ENCODE measurements at regions not wholly inside any gene's neighbourhood (a gene's known extent, or its start where the extent isn't known, plus 50 kb on each side); places are given as distances from the start of the nearest gene placed in this dataset.

- H3K27me3 Mint-ChIP-seq: no peaks in the 10 kb centered on the region
- no peaks in the 10 kb centered on the region for H3K9me3 Mint-ChIP-seq (ENCODE audit: low read depth)
- DNase-seq: no peak
- no peaks in the 10 kb centered on the region for H3K36me3 Mint-ChIP-seq
- no peak overlapping the region for H3K4me3 Mint-ChIP-seq
- ATAC-seq: no peak
- CTCF ChIA-PET: no interaction called here
- no peak overlapping the region for H3K27ac Mint-ChIP-seq
- H3K4me1 Mint-ChIP-seq: no peaks in the 10 kb centered on the region
Observed at GRCh38 chr3:20700714-20701113, 514.7 kb upstream of the SGO1 start.

GRCh38 chr3:20698896-20699295 lies 512.9 kb upstream of the SGO1 start:
- Mint-ChIP-seq H3K4me1 (no peaks in the 10 kb centered on the region), H3K27ac (no peak overlapping the region), H3K27me3 (no peaks in the 10 kb centered on the region), H3K36me3 (no peaks in the 10 kb centered on the region), H3K9me3 (ENCODE audit: low read depth) (no peaks in the 10 kb centered on the region), H3K4me3 (no peak overlapping the region)
- CTCF ChIA-PET: no interaction called here
- no peak for ATAC-seq
- DNase-seq: no peak

GRCh38 chr3:20696388-20697150 lies 510.6 kb upstream of the SGO1 start:
- H3K36me3 Mint-ChIP-seq: no peaks in the 10 kb centered on the region
- H3K4me1 Mint-ChIP-seq: no peaks in the 10 kb centered on the region
- CTCF ChIA-PET: no interaction called here
- ATAC-seq (no peak), DNase-seq (no peak)
- H3K4me3 Mint-ChIP-seq: no peak overlapping the region
- no peaks in the 10 kb centered on the region for H3K9me3 Mint-ChIP-seq (ENCODE audit: low read depth)
- no peak overlapping the region for H3K27ac Mint-ChIP-seq
- no peaks in the 10 kb centered on the region for H3K27me3 Mint-ChIP-seq

- no peak for DNase-seq
- no peak overlapping the region for H3K4me3 Mint-ChIP-seq
- ATAC-seq: no peak
- peaks cover 2% of the 10 kb centered on the region for H3K36me3 Mint-ChIP-seq
- H3K9me3 Mint-ChIP-seq (ENCODE audit: low read depth): peaks cover 3% of the 10 kb centered on the region
- H3K27me3 Mint-ChIP-seq: no peaks in the 10 kb centered on the region
- H3K27ac Mint-ChIP-seq: no peak overlapping the region
- CTCF ChIA-PET: no interaction called here
- no peaks in the 10 kb centered on the region for H3K4me1 Mint-ChIP-seq
Observed at GRCh38 chr3:20692675-20693074, 506.7 kb upstream of the SGO1 start.

GRCh38 chr3:20683910-20684309 lies 497.9 kb upstream of the SGO1 start:
- Mint-ChIP-seq H3K27me3 (no peaks in the 10 kb centered on the region), H3K36me3 (peaks cover 2% of the 10 kb centered on the region), H3K4me3 (no peak overlapping the region), H3K27ac (no peak overlapping the region), H3K9me3 (ENCODE audit: low read depth) (peaks cover 11% of the 10 kb centered on the region), H3K4me1 (no peaks in the 10 kb centered on the region)
- no peak for ATAC-seq
- DNase-seq: no peak
- CTCF ChIA-PET: no interaction called here

- Mint-ChIP-seq H3K9me3 (ENCODE audit: low read depth) (peaks cover 9% of the 10 kb centered on the region), H3K4me1 (no peaks in the 10 kb centered on the region), H3K27me3 (no peaks in the 10 kb centered on the region), H3K4me3 (no peak overlapping the region), H3K36me3 (no peaks in the 10 kb centered on the region), H3K27ac (no peak overlapping the region)
- ATAC-seq (no peak), DNase-seq (no peak)
- CTCF ChIA-PET: no interaction called here
Observed at GRCh38 chr3:20682573-20682972, 496.6 kb upstream of the SGO1 start.

GRCh38 chr3:20680990-20681628 lies 495.1 kb upstream of the SGO1 start:
- no peak overlapping the region for H3K27ac Mint-ChIP-seq
- no peaks in the 10 kb centered on the region for H3K27me3 Mint-ChIP-seq
- H3K9me3 Mint-ChIP-seq (ENCODE audit: low read depth): peaks cover 6% of the 10 kb centered on the region
- H3K4me1 Mint-ChIP-seq: no peaks in the 10 kb centered on the region
- H3K4me3 Mint-ChIP-seq: no peak overlapping the region
- DNase-seq (no peak), ATAC-seq (no peak)
- H3K36me3 Mint-ChIP-seq: no peaks in the 10 kb centered on the region
- CTCF ChIA-PET: no interaction called here

- no peak overlapping the region for H3K27ac Mint-ChIP-seq
- H3K9me3 Mint-ChIP-seq (ENCODE audit: low read depth): peaks cover 6% of the 10 kb centered on the region
- H3K4me3 Mint-ChIP-seq: no peak overlapping the region
- CTCF ChIA-PET: no interaction called here
- no peaks in the 10 kb centered on the region for H3K27me3 Mint-ChIP-seq
- H3K4me1 Mint-ChIP-seq: no peaks in the 10 kb centered on the region
- no peaks in the 10 kb centered on the region for H3K36me3 Mint-ChIP-seq
- DNase-seq: no peak
- no peak for ATAC-seq
Observed at GRCh38 chr3:20673866-20674265, 487.9 kb upstream of the SGO1 start.

GRCh38 chr3:20669675-20670074 lies 483.7 kb upstream of the SGO1 start:
- ATAC-seq: no peak
- Mint-ChIP-seq H3K36me3 (no peaks in the 10 kb centered on the region), H3K27ac (no peak overlapping the region), H3K9me3 (ENCODE audit: low read depth) (peaks cover 2% of the 10 kb centered on the region), H3K27me3 (no peaks in the 10 kb centered on the region), H3K4me1 (no peaks in the 10 kb centered on the region), H3K4me3 (no peak overlapping the region)
- CTCF ChIA-PET: interaction anchor here (1.1 kb wide), 1 partner anchor 83 kb away, joined by 3 read pairs; no protein-coding TSS in a partner anchor
- no peak for DNase-seq

GRCh38 chr3:20669184-20669583 lies 483.2 kb upstream of the SGO1 start:
- no peak for DNase-seq
- no peaks in the 10 kb centered on the region for H3K27me3 Mint-ChIP-seq
- no peaks in the 10 kb centered on the region for H3K4me1 Mint-ChIP-seq
- H3K9me3 Mint-ChIP-seq (ENCODE audit: low read depth): peaks cover 2% of the 10 kb centered on the region
- no peaks in the 10 kb centered on the region for H3K36me3 Mint-ChIP-seq
- H3K4me3 Mint-ChIP-seq: no peak overlapping the region
- ATAC-seq: no peak
- no peak overlapping the region for H3K27ac Mint-ChIP-seq
- CTCF ChIA-PET: interaction anchor here (1.1 kb wide), 1 partner anchor 83 kb away, joined by 3 read pairs; no protein-coding TSS in a partner anchor

GRCh38 chr3:20668411-20668810 lies 482.4 kb upstream of the SGO1 start:
- DNase-seq (no peak), ATAC-seq (no peak)
- H3K9me3 Mint-ChIP-seq (ENCODE audit: low read depth): no peaks in the 10 kb centered on the region
- no peak overlapping the region for H3K27ac Mint-ChIP-seq
- no peak overlapping the region for H3K4me3 Mint-ChIP-seq
- no peaks in the 10 kb centered on the region for H3K36me3 Mint-ChIP-seq
- H3K27me3 Mint-ChIP-seq: no peaks in the 10 kb centered on the region
- H3K4me1 Mint-ChIP-seq: no peaks in the 10 kb centered on the region
- CTCF ChIA-PET: no interaction called here

GRCh38 chr3:20666091-20666490 lies 480.1 kb upstream of the SGO1 start:
- no peak overlapping the region for H3K27ac Mint-ChIP-seq
- H3K36me3 Mint-ChIP-seq: no peaks in the 10 kb centered on the region
- no peak for DNase-seq
- H3K4me3 Mint-ChIP-seq: no peak overlapping the region
- no peaks in the 10 kb centered on the region for H3K4me1 Mint-ChIP-seq
- H3K27me3 Mint-ChIP-seq: no peaks in the 10 kb centered on the region
- CTCF ChIA-PET: no interaction called here
- ATAC-seq: no peak
- H3K9me3 Mint-ChIP-seq (ENCODE audit: low read depth): no peaks in the 10 kb centered on the region

- no peak for DNase-seq
- no peaks in the 10 kb centered on the region for H3K36me3 Mint-ChIP-seq
- H3K27me3 Mint-ChIP-seq: no peaks in the 10 kb centered on the region
- no peak overlapping the region for H3K4me3 Mint-ChIP-seq
- peaks cover 3% of the 10 kb centered on the region for H3K9me3 Mint-ChIP-seq (ENCODE audit: low read depth)
- no peak overlapping the region for H3K27ac Mint-ChIP-seq
- no peak for ATAC-seq
- CTCF ChIA-PET: no interaction called here
- no peaks in the 10 kb centered on the region for H3K4me1 Mint-ChIP-seq
Observed at GRCh38 chr3:20658491-20658890, 472.5 kb upstream of the SGO1 start.

- H3K4me1 Mint-ChIP-seq: no peaks in the 10 kb centered on the region
- H3K9me3 Mint-ChIP-seq (ENCODE audit: low read depth): peaks cover 3% of the 10 kb centered on the region
- no peak overlapping the region for H3K4me3 Mint-ChIP-seq
- H3K27ac Mint-ChIP-seq: no peak overlapping the region
- no peak for ATAC-seq
- no peaks in the 10 kb centered on the region for H3K27me3 Mint-ChIP-seq
- CTCF ChIA-PET: no interaction called here
- no peak for DNase-seq
- H3K36me3 Mint-ChIP-seq: no peaks in the 10 kb centered on the region
Observed at GRCh38 chr3:20657560-20657959, 471.6 kb upstream of the SGO1 start.
